Stomach smooth muscle (tissue), 2 donors: ENCODE measurements at regions not wholly inside any gene's neighbourhood (a gene's known extent, or its start where the extent isn't known, plus 50 kb on each side); places are given as distances from the start of the nearest gene placed in this dataset.

ENCODE experiments used
- H3K27ac ChIP-seq: one replicate; pipeline ENCODE4 v1.7.0; 2013; ENCODE audit warnings: mild to moderate bottlenecking, low read length, inconsistent platforms
- H3K27me3 ChIP-seq, 2 donors: one replicate each; pipeline ENCODE4 v1.7.0; 2013; ENCODE audit warnings: low read length in 2 of 2; ENCODE audit not compliant: insufficient read depth in 2 of 2, control insufficient read depth in 1 of 2
- H3K36me3 ChIP-seq, 2 donors: one replicate each; pipeline ENCODE4 v1.7.0; 2013; ENCODE audit warnings: low read length in 2 of 2; ENCODE audit not compliant: control insufficient read depth in 2 of 2, insufficient read depth in 2 of 2
- H3K4me1 ChIP-seq: one replicate; pipeline ENCODE4 v1.7.0; 2013; ENCODE audit warnings: low read length; ENCODE audit not compliant: control insufficient read depth, insufficient read depth
- H3K4me3 ChIP-seq, 2 donors: one replicate each; pipeline ENCODE4 v1.7.0; 2013; ENCODE audit warnings: low read length in 2 of 2
- H3K9ac ChIP-seq, 2 donors: one replicate each; pipeline ENCODE4 v1.7.0; 2013; ENCODE audit warnings: low read length in 2 of 2, mild to moderate bottlenecking in 1 of 2
- H3K9me3 ChIP-seq, 2 donors: one replicate each; pipeline ENCODE4 v1.7.0; 2013; ENCODE audit warnings: low read length in 2 of 2; ENCODE audit not compliant: control insufficient read depth in 2 of 2
- donor health status: healthy.
- donor health status: Pancreatic carcinoma.

DNA sequence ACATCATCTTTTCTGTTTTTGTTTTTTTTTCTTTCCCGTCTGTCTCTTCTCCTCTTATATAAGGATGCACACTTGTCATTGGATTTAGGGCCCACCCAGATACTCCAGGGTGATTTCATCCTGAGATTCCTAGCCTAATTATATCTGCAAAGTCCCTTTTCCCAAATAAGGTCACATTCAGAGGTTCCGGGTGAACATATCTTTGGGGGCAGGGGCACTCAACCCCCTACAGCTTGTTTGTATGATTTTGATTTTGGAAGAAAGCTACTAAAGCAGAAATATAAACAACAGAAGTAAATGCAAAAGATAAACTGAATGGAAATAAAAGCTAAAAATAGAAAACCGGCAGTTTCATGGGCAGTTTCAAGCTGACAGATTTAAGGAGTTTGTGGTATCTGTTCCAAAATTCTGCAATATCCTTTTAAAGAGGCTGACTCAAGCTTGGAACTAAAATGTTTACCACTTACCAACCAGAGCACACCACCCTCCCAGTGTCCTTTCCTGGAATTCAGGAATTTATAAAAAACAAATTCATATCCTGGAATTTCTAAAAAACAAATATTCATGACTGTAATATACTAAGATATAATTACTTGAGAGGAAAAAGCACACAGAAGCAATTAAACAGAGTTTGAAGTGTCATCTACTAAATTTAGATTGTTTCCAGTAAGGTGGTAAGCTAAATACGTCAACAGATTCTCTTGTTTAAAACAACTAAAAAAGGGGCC lies 100.0 kb upstream of the CARMIL1 start:
- H3K27ac ChIP-seq = peak overlapping the region; percentile 53

DNA sequence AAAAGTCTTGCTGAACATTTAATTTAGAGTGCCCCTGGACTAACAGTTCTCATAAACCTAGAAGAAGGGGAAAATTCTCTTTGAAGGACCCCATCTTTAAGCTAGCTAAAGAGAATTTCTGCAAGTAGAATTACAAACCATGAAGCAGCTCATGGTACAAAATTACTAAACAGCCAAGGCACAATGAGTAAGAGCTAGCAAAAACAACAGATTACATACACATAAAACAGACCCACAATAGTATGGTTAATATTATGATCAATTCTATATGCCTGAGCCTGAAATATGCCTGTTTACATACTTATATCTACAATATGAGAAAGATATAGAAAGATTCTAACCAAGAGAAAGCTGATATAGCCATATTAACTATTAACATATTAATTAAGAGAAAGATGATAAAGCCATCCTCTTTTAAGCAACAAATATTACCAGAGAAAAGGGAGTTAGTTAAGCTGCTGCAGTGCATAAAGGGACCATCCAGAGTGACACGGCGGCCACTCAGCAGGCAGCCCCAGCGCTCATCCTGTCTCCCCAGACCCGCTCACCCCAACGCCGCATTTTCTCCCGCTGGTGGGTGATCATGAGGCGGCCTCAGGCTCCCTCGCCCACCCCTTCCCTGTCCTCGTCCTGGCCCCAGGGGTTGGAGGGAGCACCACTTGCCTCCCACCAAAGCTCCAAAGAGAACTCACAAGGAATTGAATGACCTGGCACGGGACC lies 98.4 kb upstream of the CARMIL1 start:
- Histone ChIP-seq H3K9ac (no peak overlapping the region), H3K9me3 (no peaks in the 10 kb centered on the region), H3K27me3 (no peaks in the 10 kb centered on the region), H3K4me1 (peaks cover 9% of the 10 kb centered on the region), H3K4me3 (no peak overlapping the region), H3K27ac (no peak overlapping the region), H3K36me3 (no peaks in the 10 kb centered on the region)

More for the DNA sequence above, 100.0 kb upstream of the CARMIL1 start:
- Histone ChIP-seq H3K9me3 (no peaks in the 10 kb centered on the region), H3K27me3 (no peaks in the 10 kb centered on the region), H3K4me1 (peaks cover 9% of the 10 kb centered on the region), H3K4me3 (no peak overlapping the region), H3K36me3 (no peaks in the 10 kb centered on the region), H3K9ac (no peak overlapping the region)

DNA sequence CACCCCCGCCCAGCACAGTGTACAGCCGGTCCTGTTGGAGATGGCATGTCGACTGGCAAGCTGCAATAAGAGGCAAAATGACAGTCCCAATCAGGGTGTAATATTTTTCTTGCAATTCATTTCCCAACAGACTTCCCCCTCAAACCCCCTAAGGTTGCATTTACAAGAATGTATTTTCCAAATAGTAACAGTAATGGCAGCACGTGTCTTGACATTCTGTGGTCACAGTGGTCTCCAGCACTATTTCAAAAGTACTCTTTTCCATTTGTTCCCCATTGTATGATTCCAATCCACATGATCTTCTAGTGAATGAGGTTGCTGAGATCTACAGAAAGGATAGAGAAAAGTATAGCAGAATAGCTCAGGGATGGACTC lies 97.8 kb upstream of the CARMIL1 start:
- Histone ChIP-seq H3K36me3 (no peaks in the 10 kb centered on the region), H3K9me3 (no peaks in the 10 kb centered on the region), H3K4me1 (peaks cover 9% of the 10 kb centered on the region), H3K4me3 (no peak overlapping the region), H3K9ac (no peak overlapping the region), H3K27ac (no peak overlapping the region), H3K27me3 (no peaks in the 10 kb centered on the region)

DNA sequence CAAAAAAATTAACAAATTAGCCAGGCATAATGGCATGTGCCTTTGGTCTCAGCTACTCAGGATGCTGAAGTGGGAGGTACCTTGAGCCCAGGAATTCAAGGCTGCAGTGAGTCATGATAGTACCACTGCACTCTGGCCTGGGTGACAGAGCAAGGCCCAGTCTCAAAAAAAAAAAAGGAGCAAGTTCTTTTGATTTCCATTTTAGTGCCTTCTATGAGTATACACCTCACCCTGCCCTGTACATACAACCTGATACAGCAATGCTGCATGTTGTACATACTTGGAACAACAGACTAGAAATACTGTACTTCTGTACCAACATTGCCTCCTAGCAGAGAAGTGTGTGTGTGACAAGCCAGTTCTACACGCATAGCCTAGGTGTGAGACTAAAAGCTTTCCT lies 97.3 kb upstream of the CARMIL1 start:
- Histone ChIP-seq H3K27me3 (no peaks in the 10 kb centered on the region), H3K27ac (no peak overlapping the region), H3K9me3 (no peaks in the 10 kb centered on the region), H3K9ac (no peak overlapping the region), H3K4me3 (no peak overlapping the region), H3K36me3 (no peaks in the 10 kb centered on the region), H3K4me1 (peaks cover 9% of the 10 kb centered on the region)

DNA sequence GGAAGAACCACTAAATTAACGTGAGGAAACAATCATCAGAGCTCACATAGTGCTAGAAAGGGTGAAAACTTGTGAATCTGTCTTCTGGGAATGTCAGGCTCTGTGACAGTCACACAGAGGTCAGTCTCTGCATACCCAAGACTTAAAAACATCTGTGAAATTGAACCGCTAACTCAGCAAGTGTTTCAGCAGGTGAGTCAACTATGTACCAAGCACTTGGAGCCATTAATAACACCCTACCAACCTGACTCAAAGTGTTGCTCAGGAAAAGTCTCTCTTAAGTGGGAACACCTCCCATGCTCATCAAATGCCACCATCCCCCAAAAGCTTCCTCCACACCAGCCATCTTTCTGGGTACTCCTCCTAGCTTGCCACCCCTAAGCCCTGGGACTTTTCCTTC lies 92.3 kb upstream of the CARMIL1 start:
- no peak overlapping the region for H3K4me3 ChIP-seq

DNA sequence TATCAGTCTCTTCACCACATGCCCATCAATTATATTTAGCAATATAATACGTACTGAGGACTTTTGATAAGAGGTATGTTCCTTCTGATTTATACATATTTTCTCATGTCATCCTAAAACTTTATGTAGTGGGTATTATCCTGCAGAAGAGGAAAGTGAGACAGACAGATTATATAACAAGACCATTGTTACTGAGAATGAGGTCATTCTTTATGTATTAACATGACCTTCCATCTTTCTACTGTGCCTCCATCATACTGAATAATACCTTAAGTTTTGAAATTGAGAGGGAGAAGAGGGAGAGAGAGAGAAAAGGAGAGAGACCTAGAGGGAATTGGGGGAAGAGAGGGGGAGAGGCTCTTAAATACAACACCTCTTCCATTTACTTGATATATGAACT lies 90.9 kb upstream of the CARMIL1 start:
- no peak overlapping the region for H3K27ac ChIP-seq

More for the DNA sequence above, 92.3 kb upstream of the CARMIL1 start:
- Histone ChIP-seq H3K4me1 (no peaks in the 10 kb centered on the region), H3K27ac (no peak overlapping the region), H3K36me3 (no peaks in the 10 kb centered on the region), H3K9me3 (no peaks in the 10 kb centered on the region), H3K9ac (no peak overlapping the region), H3K27me3 (no peaks in the 10 kb centered on the region)

DNA sequence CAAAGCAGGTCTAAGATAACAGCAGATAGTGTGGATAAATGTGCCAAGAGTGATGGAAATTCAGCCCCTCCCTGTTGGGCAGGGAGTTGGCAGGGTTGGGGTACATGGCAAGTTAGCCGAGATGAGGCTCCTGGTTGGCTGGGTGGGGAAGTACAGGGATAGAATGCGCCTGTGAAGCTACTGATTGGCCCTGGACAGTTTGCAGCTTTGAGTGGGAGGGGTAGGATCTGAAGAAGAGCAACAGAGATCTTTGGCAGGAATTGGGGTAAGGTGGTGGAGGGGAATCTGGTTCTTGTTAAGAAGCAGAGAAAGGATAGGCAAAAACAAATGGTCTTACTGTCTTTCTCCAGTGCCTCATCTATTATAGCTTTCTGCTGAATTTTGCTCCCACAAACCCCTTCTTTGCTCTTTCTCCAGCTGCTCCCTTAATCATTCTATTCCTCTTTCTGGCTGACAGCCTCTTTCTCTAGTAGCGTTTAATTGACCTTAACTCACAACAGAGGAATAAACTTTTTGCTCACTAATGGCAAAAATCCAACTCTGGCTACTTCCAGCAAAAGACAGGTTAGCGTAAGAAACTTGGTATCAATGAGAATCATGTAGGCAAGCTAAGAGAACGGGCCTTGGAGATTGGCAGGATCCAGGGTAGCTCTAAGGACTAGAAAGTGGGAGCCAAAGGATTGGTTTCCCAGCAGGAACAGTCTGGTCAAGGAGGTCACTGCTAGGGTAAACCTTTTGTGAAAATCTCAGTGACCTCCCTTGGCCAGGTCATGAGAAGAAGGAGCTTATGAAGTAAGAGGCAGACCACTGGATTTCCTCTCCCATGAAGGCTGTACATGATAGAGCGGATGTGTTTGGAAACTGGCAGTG lies 86.3 kb upstream of the CARMIL1 start:
- Histone ChIP-seq H3K27ac (peak overlapping the region; percentile 72), H3K9me3 (no peaks in the 10 kb centered on the region), H3K27me3 (no peaks in the 10 kb centered on the region), H3K36me3 (no peaks in the 10 kb centered on the region), H3K9ac (peak overlapping the region in 1 of 2 donors; percentile 9), H3K4me1 (no peaks in the 10 kb centered on the region), H3K4me3 (peak overlapping the region; percentile 9 to 26)

More for the DNA sequence above, 90.9 kb upstream of the CARMIL1 start:
- no peaks in the 10 kb centered on the region for H3K4me1 ChIP-seq
- no peaks in the 10 kb centered on the region for H3K36me3 ChIP-seq
- no peak overlapping the region for H3K4me3 ChIP-seq
- no peaks in the 10 kb centered on the region for H3K9me3 ChIP-seq
- H3K27me3 ChIP-seq = no peaks in the 10 kb centered on the region
- H3K9ac ChIP-seq = no peak overlapping the region

DNA sequence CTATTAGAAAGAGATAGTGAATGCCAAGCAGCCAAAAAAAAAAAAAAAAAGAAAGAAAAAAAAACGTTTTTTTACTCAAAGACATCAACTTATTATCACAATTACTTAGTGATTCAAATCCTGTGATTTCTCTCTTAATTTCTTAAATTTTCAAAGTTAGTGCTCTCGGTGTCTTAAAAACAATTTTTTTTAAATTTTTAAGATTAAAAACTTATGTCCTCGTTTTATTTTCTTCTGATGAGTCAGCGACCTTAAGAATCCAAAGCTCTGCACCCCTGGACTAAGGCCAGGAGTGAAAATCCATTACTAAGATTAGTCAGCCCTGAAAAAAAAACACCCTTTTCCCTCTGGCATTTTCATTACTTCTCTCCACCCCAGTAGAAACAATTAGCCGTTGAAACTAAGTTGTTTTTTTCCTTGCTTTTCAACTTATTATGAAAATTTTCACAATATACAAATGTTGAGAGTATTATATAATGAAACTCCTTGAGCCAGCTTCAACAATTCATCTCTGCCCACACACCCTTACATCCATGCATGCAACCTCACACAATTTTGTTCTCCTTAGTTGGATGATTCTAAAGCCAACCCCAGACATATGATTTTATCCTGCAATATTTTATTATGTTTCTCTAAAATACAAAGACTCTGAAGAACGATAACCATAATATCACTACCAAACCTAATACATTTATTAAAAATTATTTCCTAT lies 85.6 kb upstream of the CARMIL1 start:
- Histone ChIP-seq H3K36me3 (no peaks in the 10 kb centered on the region), H3K27me3 (no peaks in the 10 kb centered on the region), H3K4me3 (no peak overlapping the region), H3K27ac (no peak overlapping the region), H3K9ac (no peak overlapping the region), H3K4me1 (no peaks in the 10 kb centered on the region), H3K9me3 (no peaks in the 10 kb centered on the region)

DNA sequence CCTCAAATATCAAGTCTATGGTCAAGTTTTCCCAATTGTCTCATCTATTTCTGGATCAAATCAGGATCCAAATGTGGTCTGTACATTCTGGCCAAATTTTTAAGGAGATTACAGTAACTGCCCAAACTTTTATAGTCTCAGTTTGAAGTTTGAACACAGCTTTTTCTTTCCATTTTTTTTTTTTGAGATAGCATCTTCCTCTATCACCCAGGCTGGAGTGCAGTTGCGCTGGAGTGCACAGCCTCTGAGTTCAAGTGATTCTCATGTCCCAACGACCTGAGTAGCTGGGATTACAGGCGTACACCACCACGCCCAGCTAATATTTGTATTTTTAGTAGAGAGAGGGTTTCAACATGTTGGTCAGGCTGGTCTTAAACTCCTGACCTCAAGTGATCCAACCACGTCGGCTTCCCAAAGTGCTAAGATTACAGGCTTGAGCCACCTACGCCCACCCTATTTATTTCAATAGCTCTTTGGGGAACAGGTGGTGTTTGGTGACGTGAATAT lies 84.9 kb upstream of the CARMIL1 start:
- no peaks in the 10 kb centered on the region for H3K9me3 ChIP-seq
- no peak overlapping the region for H3K27ac ChIP-seq
- no peaks in the 10 kb centered on the region for H3K27me3 ChIP-seq
- H3K4me1 ChIP-seq = no peaks in the 10 kb centered on the region
- H3K9ac ChIP-seq = no peak overlapping the region
- H3K36me3 ChIP-seq = no peaks in the 10 kb centered on the region
- H3K4me3 ChIP-seq = no peak overlapping the region

DNA sequence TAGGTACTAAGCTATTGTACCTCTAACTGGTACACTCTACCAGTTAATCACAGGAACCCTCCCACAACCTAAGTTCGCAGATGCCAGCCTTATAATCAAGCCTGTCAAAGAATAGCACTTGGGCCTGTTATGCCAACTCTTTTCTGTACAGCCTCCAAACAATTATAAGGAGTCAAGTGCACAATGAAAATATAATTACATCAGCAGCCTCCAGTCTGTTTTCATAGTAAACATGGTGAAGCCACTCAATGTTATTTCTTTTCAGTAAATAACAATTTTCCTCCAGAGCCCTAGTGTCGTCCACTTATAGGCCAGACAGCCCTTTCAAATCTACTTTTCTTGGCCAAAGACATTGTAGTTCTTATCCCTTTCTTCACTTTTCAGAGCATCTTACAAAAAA lies 82.7 kb upstream of the CARMIL1 start:
- Histone ChIP-seq H3K9me3 (no peaks in the 10 kb centered on the region), H3K27ac (no peak overlapping the region), H3K9ac (no peak overlapping the region), H3K4me3 (no peak overlapping the region), H3K27me3 (no peaks in the 10 kb centered on the region), H3K4me1 (no peaks in the 10 kb centered on the region), H3K36me3 (no peaks in the 10 kb centered on the region)
